WERI-Rb-1 (cell line): ENCODE measurements at regions not wholly inside any gene's neighbourhood (a gene's known extent, or its start where the extent isn't known, plus 50 kb on each side); places are given as distances from the start of the nearest gene placed in this dataset.

Experiments
- DNase-seq: peaks from one replicate; pipeline ENCODE4 v3.0.0-alpha.2; 2020
- H3K27ac ChIP-seq: fragments of 250-450 bp; sonication (Bioruptor Pico); 2 replicates; pipeline ENCODE4 v1.5.1; 2020; ENCODE audit warnings: mild to moderate bottlenecking, moderate library complexity
- H3K27me3 ChIP-seq: fragments of 250-450 bp; sonication (Bioruptor Pico); 2 replicates; pipeline ENCODE4 v1.5.1; 2021; ENCODE audit warnings: mild to moderate bottlenecking, low read depth, moderate library complexity; ENCODE audit not compliant: insufficient read depth, severe bottlenecking
- H3K36me3 ChIP-seq: fragments of 250-450 bp; sonication (Bioruptor Pico); 2 replicates; pipeline ENCODE4 v1.5.1; 2020; ENCODE audit warnings: mild to moderate bottlenecking, moderate library complexity
- H3K4me3 ChIP-seq: 2 replicates; pipeline ENCODE4 v1.5.1; 2011; ENCODE audit warnings: low read depth, mild to moderate bottlenecking, control low read depth, low read length
- H3K9me3 ChIP-seq: fragments of 250-450 bp; sonication (Bioruptor Pico); 2 replicates; pipeline ENCODE4 v1.5.1; 2021; ENCODE audit warnings: mild to moderate bottlenecking, moderate library complexity; ENCODE audit not compliant: severe bottlenecking
- TF ChIP-seq, protein P1 (sequence below): IDR thresholded peaks from 2 replicates; pipeline ENCODE4 v1.5.1; 2011; ENCODE audit warnings: low read depth, mild to moderate bottlenecking, control low read depth, inconsistent platforms, low read length

DNA sequence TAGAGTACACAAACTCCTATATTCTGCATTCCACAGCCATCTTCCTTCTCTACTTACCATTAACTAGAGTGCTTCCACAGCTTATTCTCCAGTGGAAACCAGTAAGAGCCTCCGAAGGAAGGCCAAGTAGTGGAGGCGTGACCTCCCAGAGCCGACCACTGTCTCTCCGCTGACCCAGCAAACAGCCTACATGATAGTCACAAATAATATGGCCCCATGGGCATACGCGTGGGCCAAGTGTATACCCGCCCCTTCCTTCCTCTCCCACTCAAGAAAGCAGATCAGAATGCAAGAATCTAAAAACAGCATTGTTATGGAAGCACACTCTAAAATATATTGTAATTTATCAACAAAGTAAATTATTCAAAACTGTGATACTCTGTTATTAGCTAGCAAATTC lies 526.6 kb upstream of the JARID2 start:
- no peak for DNase-seq
- TF ChIP-seq, protein P1, sequence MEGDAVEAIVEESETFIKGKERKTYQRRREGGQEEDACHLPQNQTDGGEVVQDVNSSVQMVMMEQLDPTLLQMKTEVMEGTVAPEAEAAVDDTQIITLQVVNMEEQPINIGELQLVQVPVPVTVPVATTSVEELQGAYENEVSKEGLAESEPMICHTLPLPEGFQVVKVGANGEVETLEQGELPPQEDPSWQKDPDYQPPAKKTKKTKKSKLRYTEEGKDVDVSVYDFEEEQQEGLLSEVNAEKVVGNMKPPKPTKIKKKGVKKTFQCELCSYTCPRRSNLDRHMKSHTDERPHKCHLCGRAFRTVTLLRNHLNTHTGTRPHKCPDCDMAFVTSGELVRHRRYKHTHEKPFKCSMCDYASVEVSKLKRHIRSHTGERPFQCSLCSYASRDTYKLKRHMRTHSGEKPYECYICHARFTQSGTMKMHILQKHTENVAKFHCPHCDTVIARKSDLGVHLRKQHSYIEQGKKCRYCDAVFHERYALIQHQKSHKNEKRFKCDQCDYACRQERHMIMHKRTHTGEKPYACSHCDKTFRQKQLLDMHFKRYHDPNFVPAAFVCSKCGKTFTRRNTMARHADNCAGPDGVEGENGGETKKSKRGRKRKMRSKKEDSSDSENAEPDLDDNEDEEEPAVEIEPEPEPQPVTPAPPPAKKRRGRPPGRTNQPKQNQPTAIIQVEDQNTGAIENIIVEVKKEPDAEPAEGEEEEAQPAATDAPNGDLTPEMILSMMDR: no peak
- no peaks in the 10 kb centered on the region for H3K36me3 ChIP-seq
- no peaks in the 10 kb centered on the region for H3K9me3 ChIP-seq
- no peaks in the 10 kb centered on the region for H3K27me3 ChIP-seq
- no peak overlapping the region for H3K4me3 ChIP-seq
- no peak overlapping the region for H3K27ac ChIP-seq

GRCh38 chr6:14720411-14721102 lies 525.3 kb upstream of the JARID2 start:
- DNase-seq: no peak
- no peaks in the 10 kb centered on the region for H3K27me3 ChIP-seq
- no peaks in the 10 kb centered on the region for H3K36me3 ChIP-seq
- H3K27ac ChIP-seq: no peak overlapping the region
- TF ChIP-seq, protein P1: no peak
- no peak overlapping the region for H3K4me3 ChIP-seq
- H3K9me3 ChIP-seq: no peaks in the 10 kb centered on the region

GRCh38 chr6:14721103-14721758 lies 524.6 kb upstream of the JARID2 start:
- no peaks in the 10 kb centered on the region for H3K36me3 ChIP-seq
- no peak overlapping the region for H3K4me3 ChIP-seq
- DNase-seq: no peak
- TF ChIP-seq, protein P1: no peak
- H3K27me3 ChIP-seq: no peaks in the 10 kb centered on the region
- no peak overlapping the region for H3K27ac ChIP-seq
- H3K9me3 ChIP-seq: no peaks in the 10 kb centered on the region

DNA sequence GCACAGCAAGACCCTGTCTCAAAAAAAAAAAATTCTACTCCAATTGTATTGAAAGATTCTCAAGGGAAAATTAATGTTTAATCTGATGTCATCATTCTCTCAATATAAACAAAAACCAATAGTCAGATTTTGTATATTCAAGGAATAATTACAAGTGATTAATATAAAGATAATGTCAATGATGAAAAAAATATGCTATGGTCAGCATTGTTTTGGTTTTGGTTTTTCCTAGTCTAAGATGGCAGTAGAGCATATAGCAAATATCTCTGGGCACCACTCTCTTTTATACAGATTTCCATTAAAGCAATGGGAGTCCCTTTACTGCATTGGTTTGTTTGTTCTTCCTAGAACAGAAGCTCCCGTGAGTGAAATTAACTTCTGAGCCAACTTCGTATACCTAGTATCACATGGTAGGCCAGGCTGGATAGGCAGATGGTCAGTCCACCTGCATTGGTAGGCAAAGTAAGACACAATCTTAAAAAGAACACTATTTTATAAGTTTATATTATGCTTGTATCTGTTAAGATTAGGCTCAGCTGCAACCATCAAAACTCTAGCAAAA lies 523.8 kb upstream of the JARID2 start:
- no peaks in the 10 kb centered on the region for H3K27me3 ChIP-seq

DNA sequence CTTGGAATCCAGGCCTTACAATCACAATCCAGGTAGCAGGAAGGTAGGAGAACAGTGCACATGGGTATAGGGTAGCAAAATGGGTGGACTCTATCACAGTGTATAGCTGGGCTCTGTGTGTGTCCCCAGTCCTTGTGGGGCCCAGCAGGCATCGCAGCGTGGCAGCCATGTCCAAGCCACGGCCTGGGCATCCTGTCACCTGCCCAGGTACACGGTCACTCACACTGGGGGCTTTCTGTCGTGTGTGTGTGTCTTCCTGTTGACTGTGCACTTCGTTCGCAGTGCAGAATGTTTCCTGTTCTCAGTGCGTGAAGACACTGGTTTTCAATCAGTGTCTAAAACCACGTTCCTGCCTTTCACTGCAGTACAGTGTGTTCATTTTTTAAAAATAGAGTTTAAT lies 523.2 kb upstream of the JARID2 start:
- H3K27ac ChIP-seq: no peak overlapping the region
- no peak for DNase-seq

More for the DNA sequence above, 523.8 kb upstream of the JARID2 start:
- H3K9me3 ChIP-seq: no peaks in the 10 kb centered on the region
- TF ChIP-seq, protein P1: no peak
- H3K27ac ChIP-seq: no peak overlapping the region
- no peaks in the 10 kb centered on the region for H3K36me3 ChIP-seq
- no peak for DNase-seq
- no peak overlapping the region for H3K4me3 ChIP-seq

More for the DNA sequence above, 523.2 kb upstream of the JARID2 start:
- Histone ChIP-seq H3K9me3 (no peaks in the 10 kb centered on the region), H3K4me3 (no peak overlapping the region), H3K27me3 (no peaks in the 10 kb centered on the region), H3K36me3 (no peaks in the 10 kb centered on the region)
- TF ChIP-seq, protein P1: no peak
